GM23248 (cell line): ENCODE measurements at regions not wholly inside any gene's neighbourhood (a gene's known extent, or its start where the extent isn't known, plus 50 kb on each side); places are given as distances from the start of the nearest gene placed in this dataset.
"Not testable (repeated sequence)": the region's sequence is repeated elsewhere in the genome, so short reads cannot be mapped to it uniquely, and the experiment has no call there.

Source experiments
- EZH2 ChIP-seq: fragments of 200-600 bp; sonication (generic); IDR thresholded peaks from 2 replicates; pipeline ENCODE4 v1.6.1; 2018; ENCODE audit warnings: antibody characterized with exemption, mild to moderate bottlenecking; ENCODE audit not compliant: insufficient read depth, poor library complexity, severe bottlenecking
- EZH2phosphoT487 ChIP-seq: fragments of 200-600 bp; sonication (generic); IDR thresholded peaks from 2 replicates; pipeline ENCODE4 v1.6.1; 2018; ENCODE audit warnings: antibody characterized with exemption, moderate library complexity, mild to moderate bottlenecking, low read depth; ENCODE audit not compliant: insufficient read depth

DNA sequence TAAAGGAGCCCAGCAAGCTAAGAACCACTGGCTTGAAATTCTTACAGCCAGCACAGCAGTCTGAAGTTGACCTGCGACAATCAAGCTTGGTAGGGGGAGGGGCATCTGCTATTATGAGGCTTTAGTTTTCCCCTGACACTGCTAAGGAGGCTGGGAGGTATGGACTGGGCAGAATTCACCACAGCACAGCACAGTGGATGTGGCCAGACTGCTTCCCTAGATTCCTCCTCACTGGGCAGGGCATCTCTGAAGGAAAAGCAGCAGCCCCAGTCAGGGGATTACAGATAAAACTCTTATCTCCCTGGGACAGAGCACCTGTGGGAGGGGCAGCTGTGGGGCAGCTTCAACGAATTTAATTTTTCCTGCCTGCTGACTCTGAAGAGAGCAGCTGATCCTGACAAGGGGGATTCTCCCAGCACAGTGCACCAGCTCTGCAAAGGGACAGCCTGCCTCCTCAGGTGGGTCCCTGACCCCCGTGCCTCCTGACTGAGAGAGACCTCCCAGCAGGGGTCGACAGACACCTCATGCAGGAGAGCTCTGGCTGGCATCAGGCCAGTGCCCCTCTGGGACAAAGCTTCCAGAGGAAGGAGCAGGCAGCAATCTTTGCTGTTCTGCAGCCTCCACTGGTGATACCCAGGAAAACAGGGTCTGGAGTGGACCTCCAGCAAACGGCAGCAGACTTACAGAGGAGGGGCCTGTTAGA, 71.6 kb upstream of the CARMIL1 start:
- not testable (repeated sequence) for TF ChIP-seq EZH2phosphoT487, EZH2
